ENCODE measurements at regions not wholly inside any gene's neighbourhood (a gene's known extent, or its start where the extent isn't known, plus 50 kb on each side); places are given as distances from the start of the nearest gene placed in this dataset.

GRCh38 chr10:4217653-4218052, 432.6 kb upstream of the KLF6 start:
- no peak for TF ChIP-seq SPI1 (IDR thresholded peaks at IDR 0.05; ENCODE audit: borderline replicate concordance, low read depth)
- TF ChIP-seq CTCF (IDR thresholded peaks at IDR 0.05; ENCODE audit: insufficient read depth, low read length): no peak
- no peak for TF ChIP-seq GABPA (IDR thresholded peaks at IDR 0.05; ENCODE audit: low read depth)
